Type B pancreatic cell (in vitro differentiated cells): ENCODE measurements at regions not wholly inside any gene's neighbourhood (a gene's known extent, or its start where the extent isn't known, plus 50 kb on each side); places are given as distances from the start of the nearest gene placed in this dataset.

Experiments used
- DNase-seq: peaks from one replicate; pipeline ENCODE4 v3.0.0; 2021; ENCODE audit warnings: mixed read lengths; ENCODE audit not compliant: unreplicated experiment; ENCODE audit errors: extremely low spot score
- H3K27ac Mint-ChIP-seq: 2 replicates; pipeline ENCODE4 v1.8.0; 2021; ENCODE audit warnings: mild to moderate bottlenecking, mixed read lengths
- H3K27me3 Mint-ChIP-seq: 2 replicates; pipeline ENCODE4 v1.8.0; 2021; ENCODE audit warnings: mixed read lengths
- H3K36me3 Mint-ChIP-seq: 2 replicates; pipeline ENCODE4 v1.8.0; 2021; ENCODE audit warnings: mixed read lengths
- H3K4me1 Mint-ChIP-seq: one replicate; pipeline ENCODE4 v1.8.0; 2021; ENCODE audit warnings: mixed read lengths; ENCODE audit not compliant: unreplicated experiment
- H3K4me3 Mint-ChIP-seq: 2 replicates; pipeline ENCODE4 v1.8.0; 2021; ENCODE audit warnings: mild to moderate bottlenecking, mixed read lengths
- H3K9me3 Mint-ChIP-seq: 2 replicates; pipeline ENCODE4 v1.8.0; 2021; ENCODE audit warnings: mixed read lengths
- TF ChIP-seq, protein P1 (sequence below): fragments of 200-600 bp; sonication (generic); conservative IDR thresholded peaks from 2 replicates; pipeline ENCODE4 v1.5.0; 2021; ENCODE audit warnings: antibody characterized with exemption, mild to moderate bottlenecking

DNA sequence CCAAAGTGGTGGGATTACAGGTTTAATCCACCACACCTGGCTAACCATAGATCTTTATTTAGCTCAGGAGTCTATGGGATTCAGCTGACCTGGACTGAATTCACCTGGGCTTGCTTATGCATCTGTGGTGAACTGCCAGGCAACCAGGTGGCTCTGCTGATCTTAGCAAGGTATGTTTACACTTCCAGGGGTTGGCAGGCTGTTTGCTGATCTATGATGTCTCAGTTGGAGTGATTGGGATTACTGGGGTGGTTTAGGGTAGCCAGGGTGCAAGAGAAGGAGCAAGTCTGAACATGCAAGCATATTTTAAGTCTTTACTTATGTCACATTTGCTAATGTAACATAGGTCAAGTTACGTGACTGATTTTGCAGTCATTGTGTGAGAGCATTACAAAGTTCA, 63.6 kb upstream of the JAK2 start:
- Mint-ChIP-seq H3K27me3 (no peaks in the 10 kb centered on the region), H3K27ac (no peak overlapping the region), H3K4me1 (no peaks in the 10 kb centered on the region), H3K4me3 (no peak overlapping the region), H3K9me3 (no peaks in the 10 kb centered on the region), H3K36me3 (peaks cover 4% of the 10 kb centered on the region)
- TF ChIP-seq, protein P1, sequence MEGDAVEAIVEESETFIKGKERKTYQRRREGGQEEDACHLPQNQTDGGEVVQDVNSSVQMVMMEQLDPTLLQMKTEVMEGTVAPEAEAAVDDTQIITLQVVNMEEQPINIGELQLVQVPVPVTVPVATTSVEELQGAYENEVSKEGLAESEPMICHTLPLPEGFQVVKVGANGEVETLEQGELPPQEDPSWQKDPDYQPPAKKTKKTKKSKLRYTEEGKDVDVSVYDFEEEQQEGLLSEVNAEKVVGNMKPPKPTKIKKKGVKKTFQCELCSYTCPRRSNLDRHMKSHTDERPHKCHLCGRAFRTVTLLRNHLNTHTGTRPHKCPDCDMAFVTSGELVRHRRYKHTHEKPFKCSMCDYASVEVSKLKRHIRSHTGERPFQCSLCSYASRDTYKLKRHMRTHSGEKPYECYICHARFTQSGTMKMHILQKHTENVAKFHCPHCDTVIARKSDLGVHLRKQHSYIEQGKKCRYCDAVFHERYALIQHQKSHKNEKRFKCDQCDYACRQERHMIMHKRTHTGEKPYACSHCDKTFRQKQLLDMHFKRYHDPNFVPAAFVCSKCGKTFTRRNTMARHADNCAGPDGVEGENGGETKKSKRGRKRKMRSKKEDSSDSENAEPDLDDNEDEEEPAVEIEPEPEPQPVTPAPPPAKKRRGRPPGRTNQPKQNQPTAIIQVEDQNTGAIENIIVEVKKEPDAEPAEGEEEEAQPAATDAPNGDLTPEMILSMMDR, result no peak
- no peak for DNase-seq

DNA sequence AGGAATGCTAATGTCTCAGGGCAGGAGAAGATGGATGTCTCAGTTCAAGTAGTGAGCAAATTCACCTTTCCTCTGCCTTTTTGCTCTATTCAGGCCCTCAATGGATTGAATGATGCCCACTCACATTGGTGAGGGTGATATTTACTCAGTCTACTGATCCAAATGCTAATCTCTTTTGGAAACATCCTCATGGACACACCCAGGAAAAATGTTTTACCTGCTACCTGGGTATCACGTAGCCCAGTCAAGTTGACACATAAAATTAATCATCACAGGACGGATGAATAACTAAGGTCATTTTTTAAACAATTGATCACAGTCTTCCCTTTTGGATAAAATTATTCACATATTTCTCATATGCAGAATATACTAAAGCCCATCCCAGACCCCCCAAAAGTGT, 63.0 kb upstream of the JAK2 start:
- Mint-ChIP-seq H3K4me1 (peaks cover 3% of the 10 kb centered on the region), H3K36me3 (peaks cover 4% of the 10 kb centered on the region), H3K27ac (no peak overlapping the region), H3K27me3 (no peaks in the 10 kb centered on the region), H3K4me3 (no peak overlapping the region), H3K9me3 (no peaks in the 10 kb centered on the region)
- DNase-seq, result no peak
- TF ChIP-seq, protein P1, result no peak

DNA sequence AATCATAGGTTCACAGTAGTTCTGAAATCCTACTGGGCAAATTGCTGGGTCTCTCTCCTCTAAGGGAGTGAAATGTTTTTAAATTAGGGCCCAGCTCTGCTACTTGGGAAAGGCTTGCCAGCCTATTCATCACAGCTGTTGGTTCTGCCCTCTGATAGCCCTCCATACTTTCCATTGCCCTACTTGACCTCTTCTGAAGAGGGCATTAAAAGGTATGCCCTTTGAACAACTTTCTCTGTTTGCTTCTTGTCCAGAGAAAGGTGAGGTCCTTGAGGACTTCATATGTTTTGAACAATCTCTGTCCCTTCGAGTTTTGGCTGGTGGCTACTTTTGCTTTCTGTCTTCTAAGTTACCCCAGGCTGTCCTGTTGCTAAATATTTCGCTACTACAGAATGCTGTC, 62.3 kb upstream of the JAK2 start:
- TF ChIP-seq, protein P1, result no peak
- Mint-ChIP-seq H3K36me3 (peaks cover 4% of the 10 kb centered on the region), H3K9me3 (no peaks in the 10 kb centered on the region), H3K27me3 (no peaks in the 10 kb centered on the region), H3K4me3 (no peak overlapping the region), H3K27ac (no peak overlapping the region), H3K4me1 (peaks cover 3% of the 10 kb centered on the region)
- DNase-seq, result no peak

DNA sequence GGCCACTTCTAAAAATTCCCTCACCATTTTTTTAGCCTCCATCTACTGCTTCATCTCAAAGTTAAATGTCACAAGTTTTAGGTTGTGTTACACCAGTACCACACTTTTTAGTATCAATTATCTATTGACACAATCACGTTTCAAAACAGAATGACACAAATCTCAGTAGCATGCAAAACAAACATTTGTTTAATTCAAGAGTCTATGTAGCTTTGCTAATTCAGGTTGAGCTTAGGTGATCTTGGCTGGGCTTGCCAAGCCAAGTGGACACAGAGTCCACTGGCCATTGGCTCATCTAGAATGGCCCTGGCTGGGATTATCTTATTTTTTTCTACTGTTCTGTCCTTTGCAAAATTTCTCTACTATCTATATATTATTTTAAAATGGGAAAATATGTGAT, 61.9 kb upstream of the JAK2 start:
- DNase-seq, result no peak
- Mint-ChIP-seq H3K27me3 (no peaks in the 10 kb centered on the region), H3K36me3 (peaks cover 4% of the 10 kb centered on the region), H3K4me3 (no peak overlapping the region), H3K4me1 (peaks cover 3% of the 10 kb centered on the region), H3K9me3 (no peaks in the 10 kb centered on the region), H3K27ac (no peak overlapping the region)
- TF ChIP-seq, protein P1, result no peak

DNA sequence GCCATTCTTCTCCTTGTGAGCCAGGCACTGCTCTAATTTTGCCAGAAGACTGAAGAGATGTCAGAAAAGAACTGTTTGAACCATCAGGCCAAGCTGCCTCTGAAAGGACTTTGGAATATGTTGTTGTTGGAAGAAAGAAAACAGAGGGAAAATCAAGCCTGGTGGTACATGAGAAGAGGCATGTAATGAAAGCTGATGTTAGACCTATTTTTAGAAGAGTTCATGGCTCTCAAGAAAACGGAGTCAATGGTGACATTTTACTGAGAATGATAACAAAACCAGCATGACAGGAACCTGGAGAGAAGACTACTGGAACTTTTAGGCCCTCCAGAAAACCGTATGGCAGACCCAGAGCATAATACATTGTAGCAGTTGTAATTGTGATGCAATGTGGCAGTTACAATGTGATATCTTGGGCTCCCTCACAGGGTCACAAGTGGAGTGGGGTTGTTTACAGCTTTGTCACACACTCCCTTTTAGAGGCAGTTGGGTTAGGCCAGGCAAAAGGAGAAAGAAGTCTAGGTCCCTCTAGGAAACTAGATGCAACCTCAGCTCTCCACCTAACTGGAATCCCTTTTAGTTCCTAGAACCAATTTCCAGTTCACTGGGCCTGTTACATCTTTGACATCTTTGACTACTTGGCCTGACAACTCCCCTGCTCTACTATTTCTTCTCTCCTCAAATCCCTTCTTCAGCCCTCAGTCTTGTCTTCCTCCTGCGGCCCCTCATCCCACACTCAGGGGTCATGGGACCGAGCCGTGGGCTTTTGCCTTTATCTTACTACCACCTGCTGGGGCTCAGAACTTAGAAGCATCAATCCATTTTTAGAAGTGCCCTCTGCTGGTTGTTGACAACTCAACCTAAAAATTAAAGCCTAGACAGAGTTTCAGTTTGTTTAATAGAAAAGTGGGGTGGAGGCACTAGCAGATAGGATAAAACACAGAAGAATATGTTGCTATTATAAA, 61.2 kb upstream of the JAK2 start:
- Mint-ChIP-seq H3K4me1 (peaks cover 3% of the 10 kb centered on the region), H3K27me3 (no peaks in the 10 kb centered on the region), H3K9me3 (no peaks in the 10 kb centered on the region), H3K36me3 (peaks cover 4% of the 10 kb centered on the region), H3K27ac (no peak overlapping the region), H3K4me3 (no peak overlapping the region)
- DNase-seq, result no peak
- TF ChIP-seq, protein P1, result peak; percentile 37
